Activated CD4-positive, alpha-beta T cell treated with anti-CD3 and anti-CD28 coated beads for 36 hours (primary cell): ENCODE measurements at regions not wholly inside any gene's neighbourhood (a gene's known extent, or its start where the extent isn't known, plus 50 kb on each side); places are given as distances from the start of the nearest gene placed in this dataset.

Source experiments
- ATAC-seq: fragments of 200-7000 bp; cut with Tn5 transposase; one replicate; pipeline ENCODE4 v1.10.0; 2021; ENCODE audit warnings: mild to moderate bottlenecking, moderate library complexity
- CTCF ChIA-PET: fragments of 350-600 bp; sonication (Branson Sonifier 250); formaldehyde crosslinking; loops from one replicate; lab custom pipeline; 2021; ENCODE audit warnings: antibody characterized with exemption; lab: Charles Lee
- POLR2A ChIA-PET: fragments of 350-600 bp; sonication (Branson Sonifier 250); formaldehyde crosslinking; loops from one replicate; lab custom pipeline; 2021; ENCODE audit warnings: antibody characterized with exemption, inconsistent platforms; lab: Charles Lee
- DNase-seq: peaks from one replicate; pipeline ENCODE4 v3.0.0-alpha.2; 2020
- H3K27ac Mint-ChIP-seq: one replicate; pipeline ENCODE4 v1.8.0; 2021; ENCODE audit warnings: mixed read lengths
- H3K27me3 Mint-ChIP-seq: one replicate; pipeline ENCODE4 v1.8.0; 2021; ENCODE audit warnings: mixed read lengths
- H3K36me3 Mint-ChIP-seq: one replicate; pipeline ENCODE4 v1.8.0; 2021; ENCODE audit warnings: low read depth, mixed read lengths
- H3K4me1 Mint-ChIP-seq: one replicate; pipeline ENCODE4 v1.8.0; 2021; ENCODE audit warnings: mixed read lengths
- H3K4me3 Mint-ChIP-seq: one replicate; pipeline ENCODE4 v1.8.0; 2021; ENCODE audit warnings: mild to moderate bottlenecking, moderate library complexity, mixed read lengths
- H3K9me3 Mint-ChIP-seq: one replicate; pipeline ENCODE4 v1.8.0; 2021; ENCODE audit warnings: low read depth, mixed read lengths
- intact Hi-C, 2 experiments: fragments of 100-400 bp; cut with DNase I in 1 of 2; cut with micrococcal nuclease in 1 of 2; formaldehyde crosslinking; loops; one replicate each; pipeline versions ENCODE4 v1.14.2 to v1.15.1; 2022 to 2024; cut with DNase I, micrococcal nuclease

- CTCF ChIA-PET: no interaction called here
- no peak for DNase-seq
Measured at GRCh38 chr10:21010615-21011014, 113.5 kb upstream of the NEBL start.

GRCh38 chr10:21003240-21003822 is 106.2 kb upstream of the NEBL start:
- Mint-ChIP-seq H3K27me3 (no peaks in the 10 kb centered on the region), H3K4me1 (peaks cover 8% of the 10 kb centered on the region), H3K36me3 (no peaks in the 10 kb centered on the region), H3K4me3 (no peak overlapping the region), H3K9me3 (no peaks in the 10 kb centered on the region), H3K27ac (no peak overlapping the region)
- DNase-seq (no peak), ATAC-seq (no peak)
- intact Hi-C loops: no loop called here
- POLR2A ChIA-PET: no interaction called here
- CTCF ChIA-PET: interaction anchor here (0.6 kb wide), 1 partner anchor 1249 kb away, joined by 3 read pairs; no protein-coding TSS in a partner anchor

More at GRCh38 chr10:21010615-21011014, 113.5 kb upstream of the NEBL start:
- no peaks in the 10 kb centered on the region for H3K4me1 Mint-ChIP-seq
- no peak for ATAC-seq
- no peaks in the 10 kb centered on the region for H3K36me3 Mint-ChIP-seq
- intact Hi-C loops: no loop called here
- no peak overlapping the region for H3K4me3 Mint-ChIP-seq
- H3K9me3 Mint-ChIP-seq: no peaks in the 10 kb centered on the region
- no peak overlapping the region for H3K27ac Mint-ChIP-seq
- POLR2A ChIA-PET: interaction anchor here (0.6 kb wide), 1 partner anchor 943 kb away, joined by 3 read pairs; no protein-coding TSS in a partner anchor
- H3K27me3 Mint-ChIP-seq: peaks cover 4% of the 10 kb centered on the region

- CTCF ChIA-PET: no interaction called here
- no peaks in the 10 kb centered on the region for H3K27me3 Mint-ChIP-seq
Measured at GRCh38 chr10:21002091-21002878, 105.2 kb upstream of the NEBL start.

GRCh38 chr10:20999699-21000098 is 102.6 kb upstream of the NEBL start:
- ChIA-PET CTCF (no interaction called here), POLR2A (no interaction called here)
- Mint-ChIP-seq H3K4me1 (peaks cover 8% of the 10 kb centered on the region), H3K27me3 (no peaks in the 10 kb centered on the region), H3K9me3 (no peaks in the 10 kb centered on the region), H3K27ac (no peak overlapping the region), H3K4me3 (no peak overlapping the region), H3K36me3 (no peaks in the 10 kb centered on the region)
- intact Hi-C loops: no loop called here
- DNase-seq: no peak
- ATAC-seq: no peak

More at GRCh38 chr10:21002091-21002878, 105.2 kb upstream of the NEBL start:
- H3K36me3 Mint-ChIP-seq: no peaks in the 10 kb centered on the region
- intact Hi-C loops: no loop called here
- H3K4me1 Mint-ChIP-seq: peaks cover 8% of the 10 kb centered on the region
- no peak overlapping the region for H3K27ac Mint-ChIP-seq
- no peak for DNase-seq
- POLR2A ChIA-PET: no interaction called here
- H3K9me3 Mint-ChIP-seq: no peaks in the 10 kb centered on the region
- no peak overlapping the region for H3K4me3 Mint-ChIP-seq
- no peak for ATAC-seq

DNA sequence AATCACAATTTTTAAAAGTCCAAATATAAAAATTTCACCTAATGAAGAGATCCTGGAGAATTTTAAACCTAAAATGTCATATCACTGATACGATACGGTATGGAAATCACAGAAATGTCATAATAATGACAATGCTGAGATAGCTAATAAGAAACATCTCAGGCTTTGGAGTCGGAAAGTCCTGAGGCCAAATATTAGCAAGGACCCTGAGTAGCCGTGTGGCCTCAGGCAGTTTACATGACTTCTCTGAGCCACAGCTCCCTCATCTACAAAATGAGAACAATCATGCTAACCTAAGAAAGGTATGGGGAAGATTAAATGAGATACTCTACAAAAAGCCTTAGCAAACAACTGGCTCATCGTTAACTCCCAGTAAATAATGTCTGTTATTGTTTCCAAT is 100.9 kb upstream of the NEBL start:
- Mint-ChIP-seq H3K27ac (no peak overlapping the region), H3K4me3 (no peak overlapping the region), H3K27me3 (peaks cover 2% of the 10 kb centered on the region), H3K36me3 (no peaks in the 10 kb centered on the region), H3K9me3 (no peaks in the 10 kb centered on the region), H3K4me1 (peaks cover 8% of the 10 kb centered on the region)
- DNase-seq: no peak
- intact Hi-C loops: no loop called here
- ATAC-seq: no peak
- ChIA-PET POLR2A (no interaction called here), CTCF (interaction anchor here (0.6 kb wide), 1 partner anchor 30 kb away, joined by 3 read pairs; no protein-coding TSS in a partner anchor)

GRCh38 chr10:20995123-20995987 is 98.2 kb upstream of the NEBL start:
- ATAC-seq (no peak), DNase-seq (no peak)
- intact Hi-C loops: no loop called here
- H3K4me3 Mint-ChIP-seq: no peak overlapping the region
- peaks cover 3% of the 10 kb centered on the region for H3K27me3 Mint-ChIP-seq
- H3K27ac Mint-ChIP-seq: no peak overlapping the region
- no peaks in the 10 kb centered on the region for H3K4me1 Mint-ChIP-seq
- CTCF ChIA-PET: no interaction called here
- POLR2A ChIA-PET: no interaction called here
- no peaks in the 10 kb centered on the region for H3K36me3 Mint-ChIP-seq
- H3K9me3 Mint-ChIP-seq: no peaks in the 10 kb centered on the region

- POLR2A ChIA-PET: no interaction called here
- no peak overlapping the region for H3K4me3 Mint-ChIP-seq
- H3K9me3 Mint-ChIP-seq: no peaks in the 10 kb centered on the region
- intact Hi-C loops: no loop called here
- H3K27ac Mint-ChIP-seq: no peak overlapping the region
- H3K4me1 Mint-ChIP-seq: no peaks in the 10 kb centered on the region
- ATAC-seq (no peak), DNase-seq (no peak)
- H3K27me3 Mint-ChIP-seq: peaks cover 3% of the 10 kb centered on the region
- H3K36me3 Mint-ChIP-seq: no peaks in the 10 kb centered on the region
- CTCF ChIA-PET: no interaction called here
Measured at GRCh38 chr10:20993830-20994527, 96.9 kb upstream of the NEBL start.

GRCh38 chr10:20993389-20993788 is 96.3 kb upstream of the NEBL start:
- no peaks in the 10 kb centered on the region for H3K9me3 Mint-ChIP-seq
- no peak overlapping the region for H3K4me3 Mint-ChIP-seq
- H3K36me3 Mint-ChIP-seq: no peaks in the 10 kb centered on the region
- H3K27ac Mint-ChIP-seq: no peak overlapping the region
- peaks cover 3% of the 10 kb centered on the region for H3K27me3 Mint-ChIP-seq
- no peaks in the 10 kb centered on the region for H3K4me1 Mint-ChIP-seq
- ChIA-PET POLR2A (no interaction called here), CTCF (no interaction called here)
- ATAC-seq (no peak), DNase-seq (no peak)
- intact Hi-C loops: no loop called here

DNA sequence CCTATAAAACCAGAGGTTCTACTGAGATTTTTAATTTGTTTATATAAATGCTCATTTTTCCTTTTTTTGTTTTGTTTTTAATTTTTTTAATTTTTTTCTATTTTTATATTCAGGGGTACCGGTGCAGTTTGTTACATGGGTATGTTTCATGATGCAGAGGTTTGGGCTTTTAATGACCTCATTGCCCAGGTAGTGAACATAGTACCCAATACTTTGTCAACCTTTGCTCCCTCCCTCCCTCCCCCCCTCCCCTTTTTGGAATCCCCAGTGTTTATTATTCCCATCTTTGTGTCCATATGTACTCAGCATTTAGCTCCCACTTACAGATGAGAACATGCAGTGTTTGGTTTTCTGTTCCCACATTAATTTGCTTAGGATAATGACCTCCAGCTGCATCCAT is 94.4 kb upstream of the NEBL start:
- no peak for DNase-seq
- CTCF ChIA-PET: no interaction called here
- ATAC-seq: no peak
- H3K4me1 Mint-ChIP-seq: no peaks in the 10 kb centered on the region
- POLR2A ChIA-PET: no interaction called here
- no peak overlapping the region for H3K27ac Mint-ChIP-seq
- H3K9me3 Mint-ChIP-seq: no peaks in the 10 kb centered on the region
- peaks cover 5% of the 10 kb centered on the region for H3K27me3 Mint-ChIP-seq
- H3K36me3 Mint-ChIP-seq: no peaks in the 10 kb centered on the region
- intact Hi-C loops: no loop called here
- H3K4me3 Mint-ChIP-seq: no peak overlapping the region

GRCh38 chr10:20990604-20991003 is 93.5 kb upstream of the NEBL start:
- intact Hi-C loops: no loop called here
- no peak overlapping the region for H3K4me3 Mint-ChIP-seq
- H3K27me3 Mint-ChIP-seq: peaks cover 5% of the 10 kb centered on the region
- ATAC-seq (no peak), DNase-seq (no peak)
- no peaks in the 10 kb centered on the region for H3K9me3 Mint-ChIP-seq
- ChIA-PET CTCF (no interaction called here), POLR2A (no interaction called here)
- no peaks in the 10 kb centered on the region for H3K4me1 Mint-ChIP-seq
- H3K36me3 Mint-ChIP-seq: no peaks in the 10 kb centered on the region
- no peak overlapping the region for H3K27ac Mint-ChIP-seq

DNA sequence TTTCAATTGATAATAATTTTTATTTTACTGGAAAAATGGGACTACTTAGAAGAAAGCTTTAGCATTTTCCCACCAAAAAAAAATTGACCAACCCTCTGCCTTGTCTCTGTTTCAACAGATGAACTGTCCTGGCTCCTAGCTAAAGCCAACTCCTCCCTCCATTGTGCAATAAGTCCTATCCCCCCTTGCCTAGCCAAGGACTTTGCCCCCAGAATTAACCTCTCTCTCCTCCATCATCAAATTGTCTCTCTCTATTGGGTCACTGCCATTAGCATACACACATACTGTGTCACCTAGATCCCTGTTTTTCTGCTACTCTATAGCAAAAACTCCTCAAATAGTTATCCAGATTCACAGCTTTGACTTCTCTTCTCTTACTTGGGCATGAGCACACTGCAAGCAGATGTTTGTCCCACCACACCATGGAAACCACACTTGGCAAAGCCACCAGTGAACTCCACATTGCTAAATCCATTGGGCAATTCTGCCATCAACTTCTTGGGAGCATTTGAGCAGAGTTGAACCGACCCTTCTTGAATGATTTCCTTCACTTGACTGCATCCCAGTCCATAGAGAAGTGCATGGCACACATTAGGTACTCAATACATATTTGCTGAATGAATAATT is 91.4 kb upstream of the NEBL start:
- Mint-ChIP-seq H3K27ac (no peak overlapping the region), H3K27me3 (peaks cover 4% of the 10 kb centered on the region), H3K36me3 (no peaks in the 10 kb centered on the region), H3K9me3 (no peaks in the 10 kb centered on the region), H3K4me1 (no peaks in the 10 kb centered on the region), H3K4me3 (no peak overlapping the region)
- no peak for ATAC-seq
- ChIA-PET CTCF (no interaction called here), POLR2A (no interaction called here)
- no peak for DNase-seq
- intact Hi-C loops: no loop called here
